AG09309 (cell line): ENCODE measurements at regions not wholly inside any gene's neighbourhood (a gene's known extent, or its start where the extent isn't known, plus 50 kb on each side); places are given as distances from the start of the nearest gene placed in this dataset.

ENCODE experiments used
- DNase-seq: peaks from one replicate; pipeline ENCODE4 v3.0.0-alpha.2; 2010; ENCODE audit warnings: low read depth
- H3K4me3 ChIP-seq: 2 replicates; pipeline ENCODE4 v1.5.1; 2011; ENCODE audit warnings: mild to moderate bottlenecking, low read depth, low read length, moderate library complexity; ENCODE audit not compliant: control insufficient read depth
- CTCF ChIP-seq: IDR thresholded peaks from 2 replicates; pipeline ENCODE4 v1.5.1; 2011; ENCODE audit warnings: mild to moderate bottlenecking, low read depth, low read length, inconsistent platforms; ENCODE audit not compliant: insufficient read depth, control insufficient read depth; ENCODE audit errors: missing control alignments

- no peak overlapping the region for H3K4me3 ChIP-seq
- no peak for DNase-seq
- no peak for TF ChIP-seq CTCF
Observed at GRCh38 chr6:48057601-48058000, 53.4 kb downstream of the PTCHD4 start.

GRCh38 chr6:48048451-48049146, 62.4 kb downstream of the PTCHD4 start:
- no peak for TF ChIP-seq CTCF
- no peak for DNase-seq
- no peak overlapping the region for H3K4me3 ChIP-seq

GRCh38 chr6:48041894-48042293, 69.1 kb downstream of the PTCHD4 start:
- DNase-seq = no peak
- TF ChIP-seq CTCF = no peak
- H3K4me3 ChIP-seq = no peak overlapping the region

GRCh38 chr6:48037946-48038345, 73.1 kb downstream of the PTCHD4 start:
- H3K4me3 ChIP-seq = no peak overlapping the region
- no peak for TF ChIP-seq CTCF
- DNase-seq = no peak

- no peak overlapping the region for H3K4me3 ChIP-seq
- DNase-seq = peak; percentile 48
- no peak for TF ChIP-seq CTCF
Observed at GRCh38 chr6:48036316-48036715, 74.7 kb downstream of the PTCHD4 start.

- DNase-seq = peak; percentile 52
- no peak for TF ChIP-seq CTCF
- H3K4me3 ChIP-seq = no peak overlapping the region
Observed at GRCh38 chr6:48032151-48032550, 78.8 kb downstream of the PTCHD4 start.
